SW480 (cell line): ENCODE measurements at regions not wholly inside any gene's neighbourhood (a gene's known extent, or its start where the extent isn't known, plus 50 kb on each side); places are given as distances from the start of the nearest gene placed in this dataset.
"Not testable (repeated sequence)": the region's sequence is repeated elsewhere in the genome, so short reads cannot be mapped to it uniquely, and the experiment has no call there.

ENCODE experiments used
- DNase-seq: peaks from one replicate; pipeline ENCODE4 v3.0.0-alpha.2; 2016; ENCODE audit warnings: low spot score

DNA sequence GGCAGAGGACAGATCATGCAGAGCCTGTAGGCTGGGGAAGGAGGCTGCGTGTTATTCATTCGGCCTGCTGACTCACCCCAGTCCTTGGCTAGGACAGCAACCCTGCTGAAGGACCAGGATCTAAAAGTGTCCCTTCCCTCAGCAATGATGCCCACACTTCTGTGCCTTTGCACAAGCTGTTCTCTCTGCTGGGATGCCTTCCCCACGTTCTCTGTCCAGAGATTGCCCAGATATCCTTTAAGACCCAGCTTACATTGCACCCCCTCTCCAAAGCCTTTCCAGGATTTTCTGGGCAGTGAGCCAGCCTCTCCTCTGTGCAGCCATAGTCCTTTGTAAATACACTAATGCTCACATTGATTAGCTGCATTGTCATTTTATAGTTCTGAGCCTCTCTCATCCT, 99.3 kb upstream of the CHD6 start:
- DNase-seq: no peak

DNA sequence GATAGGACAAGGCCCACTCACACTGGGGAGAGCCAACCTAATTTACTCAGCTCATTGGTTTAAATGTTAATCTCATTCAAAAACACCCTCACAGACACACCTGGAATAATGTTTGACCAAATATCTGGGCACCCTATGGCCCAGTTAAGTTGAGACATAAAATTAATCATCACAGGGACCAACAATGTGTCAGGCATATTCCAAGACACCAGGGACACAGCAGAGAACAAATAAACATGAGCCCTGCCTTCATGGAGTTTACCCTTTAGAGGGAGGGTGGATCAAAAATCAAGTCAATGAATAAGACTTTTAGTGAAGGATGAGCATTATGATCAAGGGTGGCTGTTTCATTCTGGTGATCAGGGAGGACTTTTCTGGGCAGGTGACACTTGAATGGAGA, 98.7 kb upstream of the CHD6 start:
- DNase-seq: no peak

DNA sequence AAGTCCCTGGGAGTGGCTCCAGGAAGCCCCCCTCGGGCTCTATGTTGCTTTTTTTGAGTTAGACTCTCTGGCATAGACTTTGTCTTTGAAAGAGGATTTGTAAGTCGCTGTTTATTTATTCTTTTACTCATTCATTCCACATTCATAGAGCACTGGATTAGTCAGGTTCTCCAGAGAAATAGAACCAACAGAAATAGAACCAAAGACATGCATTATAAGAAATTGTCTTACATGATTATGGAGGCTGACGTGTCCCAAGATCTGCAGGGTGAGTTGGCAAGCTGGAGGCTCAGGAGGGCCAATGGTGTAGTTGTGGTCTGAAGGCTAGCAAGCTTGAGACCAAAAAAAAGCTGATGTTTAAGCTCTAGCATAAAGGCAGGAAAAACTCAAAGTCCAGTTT, 98.3 kb upstream of the CHD6 start:
- no peak for DNase-seq

DNA sequence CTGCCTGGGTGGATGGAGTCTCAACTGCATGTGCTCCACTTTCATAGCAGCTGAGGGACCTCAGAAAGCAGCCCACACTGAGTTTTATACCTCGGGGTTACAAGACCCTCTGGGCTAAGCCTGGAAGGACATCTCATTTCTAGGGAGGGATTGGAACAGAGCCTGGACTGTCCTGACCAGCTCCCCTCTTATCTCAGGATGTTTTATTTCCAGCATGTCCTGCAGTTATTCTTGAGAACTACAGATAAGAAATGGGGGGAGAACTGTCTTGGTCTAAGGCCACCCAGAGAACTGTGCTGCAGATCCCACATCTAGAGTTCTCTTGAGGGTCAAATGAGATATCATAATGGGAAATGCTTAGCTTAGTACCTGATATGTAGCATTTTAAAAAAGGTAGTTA, 97.3 kb upstream of the CHD6 start:
- no peak for DNase-seq

DNA sequence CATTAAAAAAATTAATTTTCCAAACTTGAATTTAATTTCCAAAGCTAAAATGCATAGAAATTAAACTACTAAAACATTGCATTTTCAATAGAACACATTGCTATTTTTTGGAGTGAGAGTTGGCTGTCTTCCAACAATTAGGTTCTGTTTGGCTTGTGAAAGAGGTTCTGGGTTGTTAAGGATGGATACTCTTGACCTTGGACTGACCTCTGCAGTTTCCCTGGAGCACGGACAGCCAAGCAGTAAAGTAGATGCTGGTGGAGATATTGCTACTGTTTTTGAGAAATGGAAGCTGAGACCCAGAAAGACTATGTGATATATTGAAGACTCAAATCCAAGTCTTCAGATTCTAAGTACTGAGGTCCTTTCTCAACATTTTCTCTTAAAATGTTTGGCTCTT, 95.9 kb upstream of the CHD6 start:
- DNase-seq: no peak

DNA sequence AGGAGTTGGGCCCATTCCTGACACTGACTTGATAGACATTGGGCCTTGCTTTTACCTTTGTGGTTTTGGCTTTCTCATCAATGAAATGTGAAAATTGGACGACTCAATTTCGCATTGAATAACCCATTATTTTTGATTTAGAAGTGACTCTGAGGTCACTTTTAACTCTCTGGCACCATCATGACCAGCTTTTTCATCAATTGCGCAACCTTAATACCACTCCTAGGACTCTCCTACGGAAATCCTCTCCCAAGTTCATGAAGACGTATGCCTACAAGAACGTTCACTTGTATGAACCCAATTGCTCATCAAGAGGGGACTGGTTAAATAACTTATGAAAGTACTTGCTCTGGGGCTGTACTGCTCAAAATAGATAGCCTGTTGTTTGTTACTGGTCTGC, 86.7 kb upstream of the CHD6 start:
- no peak for DNase-seq

DNA sequence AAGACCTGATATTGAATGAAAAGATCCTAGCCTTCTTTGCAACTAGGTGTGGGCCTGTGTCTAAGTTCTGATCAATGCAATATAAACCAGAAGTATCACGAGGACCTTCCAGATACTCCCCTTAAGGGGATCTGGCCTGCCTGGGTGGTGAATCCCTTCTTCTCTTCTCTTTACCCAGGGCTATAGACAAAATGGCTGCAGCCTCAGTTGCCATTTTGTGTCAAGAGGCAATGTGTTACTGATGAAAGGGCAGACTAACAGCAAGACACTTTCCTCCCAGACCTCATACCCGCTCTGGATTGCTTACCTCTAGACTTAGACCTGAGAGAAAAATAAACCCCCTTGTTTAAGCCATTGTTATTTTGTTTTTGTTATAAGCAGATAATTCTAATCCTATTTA, 84.5 kb upstream of the CHD6 start:
- DNase-seq: no peak

DNA sequence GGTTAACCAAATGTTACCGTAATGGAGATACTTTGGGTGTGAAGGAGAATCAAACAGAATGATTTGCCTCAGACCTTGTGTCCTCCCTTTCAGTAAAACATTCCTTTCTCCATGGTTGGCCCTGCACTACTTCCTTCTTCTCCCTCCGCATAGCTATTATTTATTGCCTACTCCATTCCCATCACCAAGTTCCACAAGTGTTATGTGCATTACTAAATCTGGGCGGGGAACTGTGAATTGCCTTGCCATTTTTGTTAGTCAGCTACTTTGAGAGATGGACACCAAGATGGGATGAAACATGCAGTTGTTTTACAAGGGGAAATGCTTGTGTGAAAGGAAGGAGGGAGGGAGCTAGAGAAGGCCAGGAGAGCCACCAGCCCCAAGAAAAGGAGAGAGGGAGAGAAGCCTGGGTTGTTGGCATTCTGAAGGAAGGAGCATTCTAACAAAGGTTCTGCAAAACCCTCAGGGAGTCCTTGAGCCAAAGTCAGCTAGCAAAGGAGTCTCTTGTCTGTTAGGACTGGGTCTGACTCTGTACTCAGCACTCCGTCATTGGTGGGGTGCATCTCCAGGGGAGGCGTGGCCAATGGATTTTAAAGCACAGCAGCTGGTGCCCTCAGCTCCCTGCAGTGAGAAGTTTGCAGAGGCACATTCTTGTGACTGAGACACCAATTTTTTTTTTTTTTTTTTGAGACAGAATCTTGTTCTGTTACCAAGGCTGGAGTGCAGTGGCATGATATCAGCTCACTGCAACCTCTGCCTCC, 83.6 kb upstream of the CHD6 start:
- DNase-seq: peak; percentile 21

DNA sequence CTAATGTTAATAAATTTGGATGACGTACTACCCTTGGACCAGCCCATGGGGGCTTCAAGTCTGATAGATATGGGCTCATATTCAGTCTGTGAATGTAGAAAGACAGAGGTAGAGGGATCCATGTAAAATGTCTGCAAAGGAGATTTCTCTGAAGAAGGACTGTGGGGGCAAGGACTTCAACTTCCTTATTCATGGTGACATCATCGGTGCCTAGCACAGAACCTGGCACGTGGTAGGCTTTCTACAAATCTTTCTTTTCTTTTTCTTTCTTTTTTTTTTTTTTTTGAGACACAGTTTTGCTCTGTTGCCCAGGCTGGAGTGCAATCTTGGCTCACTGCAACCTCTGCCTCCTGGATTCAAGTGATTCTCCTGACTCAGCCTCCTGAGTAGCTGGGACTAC, 81.5 kb upstream of the CHD6 start:
- not testable (repeated sequence) for DNase-seq

DNA sequence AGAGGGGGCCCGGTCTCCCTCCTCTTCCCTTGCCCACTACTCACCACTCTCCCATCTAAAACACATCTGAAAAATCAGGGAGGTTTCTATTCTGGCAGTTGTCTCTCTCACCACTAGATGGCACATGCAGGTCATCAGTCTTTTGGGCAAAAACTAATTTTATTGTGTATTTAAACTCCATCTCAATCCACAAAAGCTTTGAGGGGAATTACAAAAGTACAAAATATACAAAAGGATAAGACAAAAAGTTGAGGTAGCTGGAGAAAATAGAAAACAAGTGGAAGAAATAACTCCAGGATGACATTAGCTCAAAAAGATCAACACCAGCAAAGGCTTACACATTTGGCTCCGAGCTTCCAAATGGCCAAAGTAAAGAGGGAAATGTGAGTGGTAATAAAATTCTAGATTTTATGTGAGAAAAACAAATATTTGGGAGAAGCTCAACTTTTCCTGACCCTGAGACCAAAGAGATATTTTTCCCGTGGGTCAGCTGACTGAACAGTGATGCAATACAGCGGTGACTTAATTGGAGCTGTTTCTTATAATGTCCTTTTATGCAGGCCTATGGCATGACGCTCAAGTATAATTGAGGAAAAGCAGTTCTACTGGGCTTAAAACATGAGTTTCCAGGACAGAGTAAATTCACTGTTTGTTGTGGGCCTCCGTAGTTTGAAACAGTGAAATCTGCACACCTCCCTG, 79.8 kb upstream of the CHD6 start:
- DNase-seq: peak; percentile 48

DNA sequence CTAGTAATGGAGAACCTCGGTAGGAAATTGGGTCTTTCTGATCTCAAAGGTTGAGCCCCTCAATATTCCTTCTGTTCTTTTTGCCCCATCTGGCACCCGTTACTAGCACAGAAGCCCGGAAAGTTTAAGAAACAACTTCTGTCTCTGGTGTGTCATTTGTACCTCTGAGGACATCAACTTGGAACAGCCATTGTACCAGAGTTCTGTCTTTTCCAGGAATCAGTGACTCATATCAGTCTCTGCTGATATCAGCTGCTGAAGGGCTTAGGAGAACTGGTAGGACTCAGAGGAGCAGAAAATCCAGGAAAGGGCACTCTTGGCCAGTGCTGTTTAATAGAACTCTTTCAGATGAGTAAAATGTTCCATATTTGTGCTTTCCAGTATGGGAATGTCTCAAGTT, 78.3 kb upstream of the CHD6 start:
- no peak for DNase-seq

DNA sequence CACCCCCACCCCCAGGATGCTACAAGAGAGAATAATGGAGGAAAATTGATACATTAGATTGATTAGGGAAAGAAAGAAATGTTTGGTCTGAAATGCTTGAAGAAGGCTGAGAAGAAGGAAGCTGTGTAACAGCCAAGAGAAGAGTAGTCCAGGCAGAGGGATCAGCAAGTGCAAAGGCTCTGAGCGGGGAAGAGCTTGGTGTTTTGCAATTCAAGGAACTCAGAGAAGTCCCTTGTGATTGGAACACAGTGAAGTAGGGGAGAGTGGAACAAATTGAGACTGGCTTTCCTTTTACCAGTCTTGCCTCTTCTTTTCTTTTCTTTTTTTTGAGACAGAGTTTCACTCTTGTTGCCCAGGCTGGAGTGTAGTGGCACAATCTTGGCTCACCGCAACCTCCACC, 76.6 kb upstream of the CHD6 start:
- no peak for DNase-seq

DNA sequence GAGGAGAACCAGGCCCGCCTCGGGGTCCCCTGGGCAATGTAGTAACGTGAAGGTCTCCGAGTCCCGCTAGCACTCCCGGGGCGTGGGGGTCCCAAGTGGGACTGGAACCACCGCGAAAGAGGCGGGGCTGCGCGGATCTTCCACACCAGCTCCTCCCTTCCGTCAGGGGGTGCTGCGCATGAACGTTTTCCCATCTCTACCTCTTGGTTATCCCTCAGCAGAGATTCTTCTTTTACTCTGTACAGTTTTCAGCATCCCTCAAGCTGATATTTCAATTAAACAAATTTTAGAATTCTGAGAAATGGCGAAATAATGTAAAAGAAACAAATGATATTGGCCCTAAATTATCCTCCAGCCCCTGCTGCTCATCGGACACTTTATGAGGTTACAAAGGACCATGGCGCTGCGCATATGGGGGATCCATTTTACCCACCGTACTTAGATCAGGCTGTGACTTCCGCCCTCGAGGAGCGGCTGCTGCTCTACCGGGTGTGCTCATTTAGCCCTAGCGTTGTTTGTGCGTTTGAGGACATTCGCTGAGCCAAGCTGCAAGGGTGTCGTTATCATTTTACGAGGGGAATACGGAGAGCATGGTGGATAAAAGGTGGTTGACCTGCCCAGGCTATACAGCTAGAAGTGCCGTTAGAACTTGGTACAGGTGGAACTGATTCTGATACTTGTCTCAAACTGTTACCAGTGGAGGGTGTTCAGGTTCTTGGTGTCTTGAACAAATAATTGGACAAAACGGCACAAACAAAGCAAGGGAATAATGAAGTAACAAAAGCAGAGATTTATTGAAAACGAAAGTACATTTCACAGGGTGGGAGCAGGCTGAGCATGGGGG, 75.2 kb upstream of the CHD6 start:
- DNase-seq: peak; percentile 99

DNA sequence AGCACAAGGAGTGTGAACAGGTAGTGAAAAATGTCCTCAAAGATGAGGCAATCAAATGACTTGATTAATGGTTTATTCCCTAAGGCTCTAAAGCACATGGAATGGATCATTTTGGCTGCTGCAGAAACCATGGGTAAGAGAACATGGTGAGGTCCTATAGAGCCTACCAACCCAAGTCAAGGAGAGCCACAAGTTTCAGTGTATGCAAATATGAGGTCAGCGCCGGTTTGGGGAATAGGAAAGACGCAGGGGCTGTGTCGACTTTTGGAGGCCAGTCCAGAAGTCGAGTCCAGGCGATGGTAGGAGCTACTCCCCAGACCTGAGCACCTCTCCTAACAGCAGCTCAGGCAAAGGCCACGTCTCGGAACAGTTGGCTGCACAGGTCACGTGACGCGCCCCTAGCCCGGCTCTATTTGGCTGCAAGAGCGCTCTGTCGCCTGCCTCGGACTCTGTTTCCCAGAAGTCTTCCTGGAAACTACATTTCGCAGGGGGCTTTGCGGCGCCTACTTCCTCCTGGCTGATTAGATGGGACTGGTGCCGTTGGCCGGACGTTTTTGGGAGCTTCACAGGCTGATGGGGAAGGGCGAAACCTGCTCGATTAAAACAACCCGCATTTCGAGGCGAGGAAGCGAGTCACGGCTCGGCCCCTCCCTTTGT, 74.4 kb upstream of the CHD6 start:
- peak; percentile 78 for DNase-seq

DNA sequence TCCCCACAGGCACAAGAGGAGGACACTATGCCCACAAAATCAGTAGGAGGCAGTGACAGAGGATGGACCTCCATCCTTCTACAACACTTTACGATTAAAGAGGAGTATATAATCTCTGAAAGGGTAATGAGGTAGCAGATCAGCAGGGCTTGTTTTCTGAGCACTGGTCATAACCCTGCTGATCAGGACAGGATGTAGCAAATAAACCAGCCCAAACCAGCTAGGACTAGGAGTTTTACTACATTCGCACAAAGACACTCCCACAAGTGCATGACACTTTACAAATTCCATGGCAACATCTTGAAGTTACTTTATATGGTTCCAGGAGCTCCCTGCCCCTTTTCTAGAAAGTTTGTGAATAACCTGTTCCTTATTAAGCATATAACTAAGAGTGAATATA, 73.3 kb upstream of the CHD6 start:
- DNase-seq: no peak

DNA sequence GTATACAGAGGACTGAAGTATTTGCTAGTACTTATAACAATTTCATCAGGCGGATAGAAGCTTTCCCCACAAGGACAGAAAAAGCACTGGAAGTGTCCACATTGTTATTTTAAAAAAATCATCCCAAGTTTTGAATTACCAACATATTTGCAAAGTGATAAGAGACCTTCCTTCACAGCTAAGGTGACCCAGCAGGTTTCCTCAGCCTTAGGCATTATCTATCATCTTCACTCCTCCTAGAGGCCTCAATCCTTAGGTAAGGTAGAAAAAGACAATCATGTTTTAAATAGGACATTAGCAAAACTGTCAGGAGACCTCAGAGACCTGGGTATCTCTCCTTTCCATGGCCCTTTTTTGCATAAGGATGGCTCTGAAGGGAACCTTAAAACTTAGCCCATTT, 72.5 kb upstream of the CHD6 start:
- DNase-seq: no peak

DNA sequence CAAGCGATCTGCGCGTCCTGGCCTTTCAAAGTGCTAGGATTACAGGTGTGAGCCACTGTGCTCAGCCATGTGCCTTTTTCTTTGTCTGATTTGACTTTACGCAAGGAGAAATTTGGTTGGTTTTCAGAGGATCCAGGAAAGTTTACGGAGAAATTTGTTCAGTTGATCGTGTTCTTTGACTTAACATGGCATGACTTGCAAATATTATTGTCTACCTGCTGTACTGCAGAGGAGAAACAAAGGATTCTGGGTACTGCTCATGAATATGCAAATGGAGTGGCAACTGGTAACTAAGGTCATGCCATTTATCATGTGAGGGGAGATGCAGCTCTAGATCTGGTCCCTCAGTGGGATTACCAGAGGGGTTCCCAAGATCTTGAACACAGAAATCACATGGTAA, 68.8 kb upstream of the CHD6 start:
- DNase-seq: no peak

DNA sequence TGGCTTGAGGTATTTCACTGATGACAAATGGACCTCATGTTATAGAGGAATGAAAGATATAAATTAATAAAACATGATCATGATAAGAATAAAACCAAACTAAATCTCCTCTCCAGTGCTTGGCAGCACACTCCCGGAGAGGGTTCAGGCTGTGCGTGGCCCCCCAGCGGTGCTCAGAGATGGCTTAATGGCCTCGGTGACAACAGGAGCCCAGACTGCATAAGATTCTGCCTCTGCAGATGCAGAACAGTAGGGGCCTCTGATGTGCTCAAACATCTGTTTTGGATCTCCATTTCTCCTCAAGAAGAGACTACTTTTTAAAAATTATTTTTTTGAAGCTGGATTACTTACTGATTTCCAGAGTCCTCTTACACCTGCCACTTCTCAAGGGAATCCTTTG, 67.0 kb upstream of the CHD6 start:
- DNase-seq: not testable (repeated sequence)

DNA sequence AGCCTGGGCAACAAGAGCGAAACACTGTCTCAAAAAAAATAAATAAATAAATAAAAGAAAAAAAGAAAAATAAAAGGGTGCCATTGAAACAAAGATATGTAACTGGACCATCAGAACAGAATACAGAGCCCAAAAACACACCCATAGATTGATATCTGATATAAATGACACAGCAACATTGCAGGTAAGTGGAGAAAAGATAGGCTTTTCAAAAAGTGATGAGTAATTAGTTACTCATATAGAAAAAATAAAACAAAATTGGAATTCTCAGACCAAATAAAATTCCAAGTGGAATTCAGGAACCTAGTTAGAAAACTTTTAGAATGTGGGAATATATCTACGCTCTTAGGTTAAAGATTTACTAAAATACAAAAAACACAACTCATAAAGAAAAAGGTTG, 60.6 kb upstream of the CHD6 start:
- no peak for DNase-seq

DNA sequence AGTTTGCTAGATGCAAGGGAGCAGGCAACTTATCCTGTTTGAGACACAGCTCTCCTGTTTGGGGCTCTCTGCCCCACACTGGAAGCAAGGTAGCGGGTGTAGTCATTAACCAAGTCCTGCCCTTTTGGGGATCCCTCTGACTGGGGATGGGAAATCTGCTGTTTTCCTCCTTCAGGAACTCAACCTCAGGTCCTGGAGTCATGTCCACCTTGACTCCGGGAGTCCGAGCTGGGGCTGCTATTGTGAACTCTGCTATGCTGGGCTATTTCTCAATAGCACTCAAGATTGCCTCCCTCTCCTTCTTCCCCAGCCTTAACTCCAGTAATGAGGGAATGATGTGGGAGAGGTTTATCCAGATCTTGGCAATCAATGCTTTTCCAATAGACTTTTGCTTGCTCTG, 54.1 kb upstream of the CHD6 start:
- DNase-seq: no peak

DNA sequence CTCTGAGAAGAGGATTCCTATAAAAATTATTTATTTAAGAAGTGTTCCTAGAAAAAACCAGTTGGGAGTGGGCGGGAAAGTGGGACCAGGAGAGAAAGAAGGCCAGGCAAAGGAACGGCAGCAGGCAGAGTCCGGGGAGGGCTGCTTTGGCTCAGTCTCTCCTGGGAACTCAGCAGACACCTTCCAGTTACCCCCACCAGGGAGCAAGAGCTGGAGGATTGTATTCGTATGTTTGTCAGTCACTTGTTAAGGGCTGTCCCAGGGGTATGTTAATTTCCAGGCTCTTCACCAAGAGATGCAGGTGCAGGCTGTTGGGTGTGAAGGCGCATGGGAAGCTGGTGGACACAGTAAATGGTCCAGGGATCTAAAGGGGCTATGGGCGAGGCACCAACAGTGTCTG, 53.0 kb upstream of the CHD6 start:
- DNase-seq: no peak

DNA sequence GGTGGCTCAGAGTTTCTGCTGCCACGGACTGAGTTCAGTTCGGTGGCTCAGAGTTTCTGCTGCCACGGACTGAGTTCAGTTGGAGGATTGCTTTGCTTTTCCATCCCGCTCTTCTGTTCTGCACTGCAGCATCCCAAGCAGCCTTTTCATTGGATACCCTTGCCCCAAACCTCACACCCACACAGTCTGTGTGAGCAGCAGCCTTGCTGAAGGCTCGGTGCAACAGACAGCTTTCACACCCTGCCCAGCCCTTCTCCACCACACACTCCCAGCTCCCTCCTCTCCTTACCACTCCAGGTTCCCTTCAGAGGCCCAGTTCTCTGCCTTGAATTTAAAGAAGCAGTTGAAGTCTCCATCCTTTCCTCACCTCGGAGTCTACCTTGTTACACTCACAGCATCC, 52.5 kb upstream of the CHD6 start:
- DNase-seq: no peak
